HepG2 (cell line): ENCODE measurements at regions not wholly inside any gene's neighbourhood (a gene's known extent, or its start where the extent isn't known, plus 50 kb on each side); places are given as distances from the start of the nearest gene placed in this dataset.

Source experiments
- ATAC-seq: fragments of 200-7000 bp; cut with Tn5 transposase; 3 replicates; pipeline ENCODE4 v1.9.1; 2020; ENCODE audit warnings: mild to moderate bottlenecking, moderate library complexity
- BruUV-seq: library from RNA; stranded (reverse); fragments of 400-500 nt; replicated peaks from 2 replicates; lab custom pipeline; 2021; lab: Mats Ljungman, UMichigan
- CTCF ChIA-PET: fragments of 300-600 bp; formaldehyde crosslinking; extraction: SDS; loops from one replicate; lab custom pipeline; 2021; ENCODE audit warnings: low total read pairs, inconsistent platforms, low intra/inter-chr PET ratio; lab: Yijun Ruan, JAX
- POLR2A ChIA-PET: fragments of 350-600 bp; sonication (Branson Sonifier 250); formaldehyde crosslinking; loops from one replicate; lab custom pipeline; 2020; ENCODE audit warnings: antibody characterized with exemption, inconsistent platforms; lab: Yijun Ruan, JAX
- DNase-seq: peaks from one replicate; pipeline ENCODE4 v3.0.0-alpha.2; 2015; ENCODE audit warnings: low spot score
- FAIRE-seq: peaks from 3 replicates; lab custom pipeline; 2011; peaks lifted over from hg19 to GRCh38; lab: Jason Lieb, UNC
- H2AFZ ChIP-seq: one replicate; pipeline ENCODE4 v1.6.1; 2011; ENCODE audit warnings: low read length, inconsistent platforms
- H3K27ac ChIP-seq: fragments of 300-600 bp; 3 replicates; pipeline ENCODE4 v1.8.0; 2011; ENCODE audit warnings: mixed run types, mild to moderate bottlenecking, mixed read lengths, low read length, inconsistent platforms; ENCODE audit not compliant: insufficient read depth; ENCODE audit errors: extremely low read length
- H3K27me3 ChIP-seq, 2 experiments: fragments of 200-600 bp in 1 of 2; 2 replicates in 1 of 2; 3 replicates in 1 of 2; pipeline versions ENCODE4 v1.6.0 to v1.8.0; 2011; ENCODE audit warnings: low read length in 2 of 2, mild to moderate bottlenecking in 2 of 2, moderate library complexity in 2 of 2, inconsistent platforms in 1 of 2; ENCODE audit not compliant: insufficient read depth in 2 of 2, control insufficient read depth in 1 of 2
- H3K36me3 ChIP-seq, 2 experiments: fragments of 200-600 bp in 1 of 2; replicated peaks in 1 of 2; 2 replicates in 1 of 2; 3 replicates in 1 of 2; pipeline versions ENCODE4 v1.5.1 to v1.8.0; 2011; ENCODE audit warnings: low read length in 2 of 2, inconsistent platforms in 1 of 2; ENCODE audit not compliant: insufficient read depth in 2 of 2, control insufficient read depth in 1 of 2
- H3K4me1 ChIP-seq: 2 replicates; pipeline ENCODE4 v1.5.1; 2012; ENCODE audit warnings: low read length, inconsistent platforms; ENCODE audit not compliant: insufficient read depth
- H3K4me2 ChIP-seq: 2 replicates; pipeline ENCODE4 v1.6.0; 2011; ENCODE audit warnings: low read depth, low read length, inconsistent platforms
- H3K4me3 ChIP-seq, 3 experiments: fragments of 200-600 bp in 1 of 3; sonication (generic), shearing (Covaris generic) in 1 of 3; replicated peaks in 1 of 3; 2 replicates each; pipeline ENCODE4 v1.5.1; 2011 to 2016; ENCODE audit warnings: low read length in 3 of 3, inconsistent platforms in 2 of 3, low read depth in 2 of 3, mild to moderate bottlenecking in 2 of 3, control low read depth in 1 of 3, mixed read lengths in 1 of 3; ENCODE audit not compliant: insufficient read depth in 1 of 3
- H3K79me2 ChIP-seq: one replicate; pipeline ENCODE4 v1.6.1; 2011; ENCODE audit warnings: low read length, inconsistent platforms; ENCODE audit not compliant: insufficient read depth
- H3K9ac ChIP-seq: 2 replicates; pipeline ENCODE4 v1.6.0; 2011; ENCODE audit warnings: mild to moderate bottlenecking, low read depth, low read length, inconsistent platforms; ENCODE audit not compliant: insufficient read depth
- H3K9me3 ChIP-seq: 2 replicates; pipeline ENCODE4 v1.5.1; 2012; ENCODE audit warnings: mild to moderate bottlenecking, low read length
- H4K20me1 ChIP-seq: 2 replicates; pipeline ENCODE4 v1.6.0; 2011; ENCODE audit warnings: inconsistent platforms, mild to moderate bottlenecking, low read length, moderate library complexity; ENCODE audit not compliant: insufficient read depth
- ARNT ChIP-seq: fragments of 450-650 bp; IDR thresholded peaks from 2 replicates; pipeline ENCODE4 v1.6.1; 2017
- BCL6 ChIP-seq: IDR thresholded peaks from 2 replicates; pipeline ENCODE4 v1.6.1; 2016; ENCODE audit warnings: missing genetic modification reagents, missing compliant biosample characterization
- CHD4 ChIP-seq: fragments of 200-600 bp; sonication (generic); IDR thresholded peaks from 2 replicates; pipeline ENCODE4 v1.7.0; 2017; ENCODE audit warnings: mild to moderate bottlenecking, low read length, borderline replicate concordance
- EHMT2 ChIP-seq: fragments of 200-600 bp; sonication (generic); IDR thresholded peaks from 2 replicates; pipeline ENCODE4 v1.7.0; 2017; ENCODE audit warnings: antibody characterized with exemption, low read depth, low read length, borderline replicate concordance
- GTF2F1 ChIP-seq: fragments of 150-350 bp; IDR thresholded peaks from 2 replicates; pipeline ENCODE4 v1.6.1; 2014; ENCODE audit warnings: low read length
- NFIC ChIP-seq: IDR thresholded peaks from 2 replicates; pipeline ENCODE4 v1.6.1; 2012; ENCODE audit warnings: mild to moderate bottlenecking, low read length, inconsistent platforms
- SP4 ChIP-seq: sonication (generic); formaldehyde crosslinking; IDR thresholded peaks from 2 replicates; pipeline ENCODE4 v1.8.1; 2023; ENCODE audit warnings: mild to moderate bottlenecking, missing genetic modification reagents
- TSC22D2 ChIP-seq: sonication (generic); formaldehyde crosslinking; IDR thresholded peaks from 2 replicates; pipeline ENCODE4 v1.5.1; 2020; ENCODE audit warnings: missing genetic modification reagents, mild to moderate bottlenecking, borderline replicate concordance
- ZKSCAN5 ChIP-seq: sonication (generic); formaldehyde crosslinking; IDR thresholded peaks from 2 replicates; pipeline ENCODE4 v1.5.1; 2020; ENCODE audit warnings: mild to moderate bottlenecking, missing genetic modification reagents
- ZNF557 ChIP-seq: sonication (generic); formaldehyde crosslinking; IDR thresholded peaks from 2 replicates; pipeline ENCODE4 v1.4.0; 2020; ENCODE audit warnings: missing genetic modification reagents
- ZNF572 ChIP-seq: sonication (generic); formaldehyde crosslinking; IDR thresholded peaks from 2 replicates; pipeline ENCODE4 v1.5.1; 2020; ENCODE audit warnings: mild to moderate bottlenecking, missing genetic modification reagents
- ZNF619 ChIP-seq: sonication (generic); formaldehyde crosslinking; IDR thresholded peaks from 2 replicates; pipeline ENCODE4 v1.4.0; 2020; ENCODE audit warnings: mild to moderate bottlenecking, missing genetic modification reagents
- WGBS: methylation state at CpG from one replicate; pipeline ENCODE4 v1.1.6; 2017; ENCODE audit warnings: low lambda C conversion rate; 5-methylcytosine and 5-hydroxymethylcytosine counted together
- in situ Hi-C: cut with HindIII; loops from 2 replicates; pipeline ENCODE4 v1.10.0; 2017; ENCODE audit warnings: low pct_unique_long_range_greater_than_20kb; ENCODE audit not compliant: extremely low pct_ligation_motif_present
- intact Hi-C: fragments of 100-400 bp; cut with micrococcal nuclease; formaldehyde crosslinking; loops from one replicate; pipeline ENCODE4 v1.10.0; 2022; ENCODE audit not compliant: unreplicated experiment
- TF ChIP-seq, protein P1 (sequence below): sonication (generic); formaldehyde crosslinking; IDR thresholded peaks from 2 replicates; pipeline ENCODE4 v1.5.1; 2020; ENCODE audit warnings: mild to moderate bottlenecking, missing genetic modification reagents, moderate library complexity
- TF ChIP-seq, protein P2 (sequence below): sonication (generic); formaldehyde crosslinking; conservative IDR thresholded peaks from 2 replicates; pipeline ENCODE4 v1.4.0; 2020; ENCODE audit warnings: missing genetic modification reagents
- TF ChIP-seq, protein P3 (sequence below): sonication (generic); formaldehyde crosslinking; IDR thresholded peaks from 2 replicates; pipeline ENCODE4 v1.8.0; 2022; ENCODE audit warnings: missing genetic modification reagents, mild to moderate bottlenecking, borderline replicate concordance
- TF ChIP-seq, protein P4 (sequence below): sonication (generic); formaldehyde crosslinking; IDR thresholded peaks from 2 replicates; pipeline ENCODE4 v1.4.0; 2020; ENCODE audit warnings: missing genetic modification reagents
- TF ChIP-seq, protein P5 (sequence below): sonication (generic); formaldehyde crosslinking; IDR thresholded peaks from 2 replicates; pipeline ENCODE4 v1.4.0; 2020; ENCODE audit warnings: missing genetic modification reagents, borderline replicate concordance

DNA sequence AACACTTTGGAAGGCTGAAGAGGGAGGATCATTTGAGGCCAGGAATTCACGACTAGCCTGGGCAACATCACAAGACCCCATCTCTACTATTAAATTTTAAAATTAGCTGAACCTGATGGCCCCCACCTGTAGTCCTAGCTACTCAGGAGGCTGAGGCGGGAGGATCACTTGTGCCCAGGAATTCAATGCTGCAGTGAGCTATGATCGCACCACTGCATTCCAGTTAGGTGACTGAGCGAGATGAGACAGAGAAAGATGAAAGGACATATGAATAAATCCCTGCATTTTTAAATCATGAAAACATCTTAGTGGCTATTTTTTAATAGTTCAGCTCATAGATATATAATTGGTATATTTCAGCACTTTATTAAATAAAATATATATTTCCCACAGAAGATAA lies 93.8 kb downstream of the GPR63 start:
- ChIA-PET POLR2A (no interaction called here), CTCF (no interaction called here)
- FAIRE-seq (no peak), DNase-seq (no peak), ATAC-seq (no peak)
- Histone ChIP-seq H4K20me1 (no peaks in the 10 kb centered on the region), H3K36me3 (no peaks in the 10 kb centered on the region), H3K27ac (no peak overlapping the region), H3K27me3 (no peaks in the 10 kb centered on the region), H3K79me2 (no peaks in the 10 kb centered on the region), H3K4me1 (no peaks in the 10 kb centered on the region), H3K4me3 (no peak overlapping the region), H2AFZ (no peak overlapping the region), H3K9ac (no peak overlapping the region), H3K9me3 (no peaks in the 10 kb centered on the region), H3K4me2 (no peak overlapping the region)
- intact Hi-C loops: no loop called here
- 17% methylated on average over 4 of the region's 4 CpGs for WGBS
- BruUV-seq: no TSS peak
- in situ Hi-C loops: no loop called here
- TF ChIP-seq CHD4 (no peak), SP4 (CRISPR knock-in tag) (no peak), ARNT (no peak), NFIC (no peak), ZNF619 (CRISPR knock-in tag) (no peak), EHMT2 (no peak), ZKSCAN5 (no peak), ZNF572 (CRISPR knock-in tag) (no peak), GTF2F1 (no peak), TSC22D2 (CRISPR knock-in tag) (no peak), BCL6 (CRISPR knock-in tag) (no peak), ZNF557 (CRISPR knock-in tag) (no peak)
- TF ChIP-seq, protein P1, sequence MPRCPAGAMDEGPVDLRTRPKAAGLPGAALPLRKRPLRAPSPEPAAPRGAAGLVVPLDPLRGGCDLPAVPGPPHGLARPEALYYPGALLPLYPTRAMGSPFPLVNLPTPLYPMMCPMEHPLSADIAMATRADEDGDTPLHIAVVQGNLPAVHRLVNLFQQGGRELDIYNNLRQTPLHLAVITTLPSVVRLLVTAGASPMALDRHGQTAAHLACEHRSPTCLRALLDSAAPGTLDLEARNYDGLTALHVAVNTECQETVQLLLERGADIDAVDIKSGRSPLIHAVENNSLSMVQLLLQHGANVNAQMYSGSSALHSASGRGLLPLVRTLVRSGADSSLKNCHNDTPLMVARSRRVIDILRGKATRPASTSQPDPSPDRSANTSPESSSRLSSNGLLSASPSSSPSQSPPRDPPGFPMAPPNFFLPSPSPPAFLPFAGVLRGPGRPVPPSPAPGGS: no peak
- TF ChIP-seq, protein P2, sequence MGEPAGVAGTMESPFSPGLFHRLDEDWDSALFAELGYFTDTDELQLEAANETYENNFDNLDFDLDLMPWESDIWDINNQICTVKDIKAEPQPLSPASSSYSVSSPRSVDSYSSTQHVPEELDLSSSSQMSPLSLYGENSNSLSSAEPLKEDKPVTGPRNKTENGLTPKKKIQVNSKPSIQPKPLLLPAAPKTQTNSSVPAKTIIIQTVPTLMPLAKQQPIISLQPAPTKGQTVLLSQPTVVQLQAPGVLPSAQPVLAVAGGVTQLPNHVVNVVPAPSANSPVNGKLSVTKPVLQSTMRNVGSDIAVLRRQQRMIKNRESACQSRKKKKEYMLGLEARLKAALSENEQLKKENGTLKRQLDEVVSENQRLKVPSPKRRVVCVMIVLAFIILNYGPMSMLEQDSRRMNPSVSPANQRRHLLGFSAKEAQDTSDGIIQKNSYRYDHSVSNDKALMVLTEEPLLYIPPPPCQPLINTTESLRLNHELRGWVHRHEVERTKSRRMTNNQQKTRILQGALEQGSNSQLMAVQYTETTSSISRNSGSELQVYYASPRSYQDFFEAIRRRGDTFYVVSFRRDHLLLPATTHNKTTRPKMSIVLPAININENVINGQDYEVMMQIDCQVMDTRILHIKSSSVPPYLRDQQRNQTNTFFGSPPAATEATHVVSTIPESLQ (CRISPR knock-in tag): no peak
- TF ChIP-seq, protein P3, sequence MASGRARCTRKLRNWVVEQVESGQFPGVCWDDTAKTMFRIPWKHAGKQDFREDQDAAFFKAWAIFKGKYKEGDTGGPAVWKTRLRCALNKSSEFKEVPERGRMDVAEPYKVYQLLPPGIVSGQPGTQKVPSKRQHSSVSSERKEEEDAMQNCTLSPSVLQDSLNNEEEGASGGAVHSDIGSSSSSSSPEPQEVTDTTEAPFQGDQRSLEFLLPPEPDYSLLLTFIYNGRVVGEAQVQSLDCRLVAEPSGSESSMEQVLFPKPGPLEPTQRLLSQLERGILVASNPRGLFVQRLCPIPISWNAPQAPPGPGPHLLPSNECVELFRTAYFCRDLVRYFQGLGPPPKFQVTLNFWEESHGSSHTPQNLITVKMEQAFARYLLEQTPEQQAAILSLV: no peak
- TF ChIP-seq, protein P4, sequence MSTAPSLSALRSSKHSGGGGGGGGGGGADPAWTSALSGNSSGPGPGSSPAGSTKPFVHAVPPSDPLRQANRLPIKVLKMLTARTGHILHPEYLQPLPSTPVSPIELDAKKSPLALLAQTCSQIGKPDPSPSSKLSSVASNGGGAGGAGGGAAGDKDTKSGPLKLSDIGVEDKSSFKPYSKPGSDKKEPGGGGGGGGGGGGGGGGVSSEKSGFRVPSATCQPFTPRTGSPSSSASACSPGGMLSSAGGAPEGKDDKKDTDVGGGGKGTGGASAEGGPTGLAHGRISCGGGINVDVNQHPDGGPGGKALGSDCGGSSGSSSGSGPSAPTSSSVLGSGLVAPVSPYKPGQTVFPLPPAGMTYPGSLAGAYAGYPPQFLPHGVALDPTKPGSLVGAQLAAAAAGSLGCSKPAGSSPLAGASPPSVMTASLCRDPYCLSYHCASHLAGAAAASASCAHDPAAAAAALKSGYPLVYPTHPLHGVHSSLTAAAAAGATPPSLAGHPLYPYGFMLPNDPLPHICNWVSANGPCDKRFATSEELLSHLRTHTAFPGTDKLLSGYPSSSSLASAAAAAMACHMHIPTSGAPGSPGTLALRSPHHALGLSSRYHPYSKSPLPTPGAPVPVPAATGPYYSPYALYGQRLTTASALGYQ (CRISPR knock-in tag): no peak
- TF ChIP-seq, protein P5, sequence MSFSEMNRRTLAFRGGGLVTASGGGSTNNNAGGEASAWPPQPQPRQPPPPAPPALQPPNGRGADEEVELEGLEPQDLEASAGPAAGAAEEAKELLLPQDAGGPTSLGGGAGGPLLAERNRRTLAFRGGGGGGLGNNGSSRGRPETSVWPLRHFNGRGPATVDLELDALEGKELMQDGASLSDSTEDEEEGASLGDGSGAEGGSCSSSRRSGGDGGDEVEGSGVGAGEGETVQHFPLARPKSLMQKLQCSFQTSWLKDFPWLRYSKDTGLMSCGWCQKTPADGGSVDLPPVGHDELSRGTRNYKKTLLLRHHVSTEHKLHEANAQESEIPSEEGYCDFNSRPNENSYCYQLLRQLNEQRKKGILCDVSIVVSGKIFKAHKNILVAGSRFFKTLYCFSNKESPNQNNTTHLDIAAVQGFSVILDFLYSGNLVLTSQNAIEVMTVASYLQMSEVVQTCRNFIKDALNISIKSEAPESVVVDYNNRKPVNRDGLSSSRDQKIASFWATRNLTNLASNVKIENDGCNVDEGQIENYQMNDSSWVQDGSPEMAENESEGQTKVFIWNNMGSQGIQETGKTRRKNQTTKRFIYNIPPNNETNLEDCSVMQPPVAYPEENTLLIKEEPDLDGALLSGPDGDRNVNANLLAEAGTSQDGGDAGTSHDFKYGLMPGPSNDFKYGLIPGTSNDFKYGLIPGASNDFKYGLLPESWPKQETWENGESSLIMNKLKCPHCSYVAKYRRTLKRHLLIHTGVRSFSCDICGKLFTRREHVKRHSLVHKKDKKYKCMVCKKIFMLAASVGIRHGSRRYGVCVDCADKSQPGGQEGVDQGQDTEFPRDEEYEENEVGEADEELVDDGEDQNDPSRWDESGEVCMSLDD: no peak
